ENCODE measurements at regions not wholly inside any gene's neighbourhood (a gene's known extent, or its start where the extent isn't known, plus 50 kb on each side); places are given as distances from the start of the nearest gene placed in this dataset.

- Histone ChIP-seq H3K4me3 (ENCODE audit: low read depth, low read length) (no peak overlapping the region), H3K36me3 (ENCODE audit: control insufficient read depth, insufficient read depth, low read length) (no peaks in the 10 kb centered on the region), H3K27me3 (ENCODE audit: control insufficient read depth, insufficient read depth, low read length) (no peaks in the 10 kb centered on the region)
- ChIA-PET POLR2A (interaction anchor here (0.6 kb wide), 1 partner anchor 1909 kb away, joined by 5 read pairs; no protein-coding TSS in a partner anchor), CTCF (no interaction called here)
- DNase-seq (ENCODE audit: low read depth) = no peak
- no peak for TF ChIP-seq CTCF (IDR thresholded peaks at IDR 0.05; ENCODE audit: insufficient read depth, low read depth, low read length)
Measured at GRCh38 chr1:98276514-98276913, 355.7 kb upstream of the DPYD start.

- no peaks in the 10 kb centered on the region for H3K36me3 ChIP-seq (ENCODE audit: control insufficient read depth, insufficient read depth, low read length)
- TF ChIP-seq CTCF (IDR thresholded peaks at IDR 0.05; ENCODE audit: insufficient read depth, low read depth, low read length) = no peak
- no peak overlapping the region for H3K4me3 ChIP-seq (ENCODE audit: low read depth, low read length)
- POLR2A ChIA-PET = no interaction called here
- H3K27me3 ChIP-seq (ENCODE audit: control insufficient read depth, insufficient read depth, low read length) = no peaks in the 10 kb centered on the region
- CTCF ChIA-PET = no interaction called here
- no peak for DNase-seq (ENCODE audit: low read depth)
Measured at GRCh38 chr1:98268316-98268715, 347.5 kb upstream of the DPYD start.

- CTCF ChIA-PET = interaction anchor here (0.8 kb wide), 1 partner anchor 24 kb away, joined by 3 read pairs; no protein-coding TSS in a partner anchor
- POLR2A ChIA-PET = no interaction called here
- TF ChIP-seq CTCF (IDR thresholded peaks at IDR 0.05; ENCODE audit: insufficient read depth, low read depth, low read length) = no peak
- no peaks in the 10 kb centered on the region for H3K27me3 ChIP-seq (ENCODE audit: control insufficient read depth, insufficient read depth, low read length)
- H3K4me3 ChIP-seq (ENCODE audit: low read depth, low read length) = no peak overlapping the region
- H3K36me3 ChIP-seq (ENCODE audit: control insufficient read depth, insufficient read depth, low read length) = no peaks in the 10 kb centered on the region
- no peak for DNase-seq (ENCODE audit: low read depth)
Measured at GRCh38 chr1:98267423-98267822, 346.6 kb upstream of the DPYD start.

- POLR2A ChIA-PET = no interaction called here
- CTCF ChIA-PET = interaction anchor here (1.2 kb wide), 1 partner anchor 11 kb away, joined by 3 read pairs; no protein-coding TSS in a partner anchor
- no peak for TF ChIP-seq CTCF (IDR thresholded peaks at IDR 0.05; ENCODE audit: insufficient read depth, low read depth, low read length)
- DNase-seq (ENCODE audit: low read depth) = no peak
- Histone ChIP-seq H3K36me3 (ENCODE audit: control insufficient read depth, insufficient read depth, low read length) (no peaks in the 10 kb centered on the region), H3K4me3 (ENCODE audit: low read depth, low read length) (no peak overlapping the region), H3K27me3 (ENCODE audit: control insufficient read depth, insufficient read depth, low read length) (no peaks in the 10 kb centered on the region)
Measured at GRCh38 chr1:98264727-98265126, 343.9 kb upstream of the DPYD start.

- Histone ChIP-seq H3K27me3 (ENCODE audit: control insufficient read depth, insufficient read depth, low read length) (no peaks in the 10 kb centered on the region), H3K4me3 (ENCODE audit: low read depth, low read length) (no peak overlapping the region), H3K36me3 (ENCODE audit: control insufficient read depth, insufficient read depth, low read length) (no peaks in the 10 kb centered on the region)
- no peak for DNase-seq (ENCODE audit: low read depth)
- ChIA-PET CTCF (no interaction called here), POLR2A (interaction anchor here (0.6 kb wide), 1 partner anchor 347 kb away, joined by 6 read pairs; no protein-coding TSS in a partner anchor)
- TF ChIP-seq CTCF (IDR thresholded peaks at IDR 0.05; ENCODE audit: insufficient read depth, low read depth, low read length) = no peak
Measured at GRCh38 chr1:98260839-98261238, 340.0 kb upstream of the DPYD start.
